CD14-positive monocyte (primary cell): ENCODE measurements at regions not wholly inside any gene's neighbourhood (a gene's known extent, or its start where the extent isn't known, plus 50 kb on each side); places are given as distances from the start of the nearest gene placed in this dataset.
A peak's percentile ranks its signal among the peaks of the same experiment; 100 is the strongest.

ENCODE experiments used
- DNase-seq, 3 donors: peaks; one replicate each; pipeline ENCODE4 v3.0.0-alpha.2; 2011 to 2022
- H2AFZ ChIP-seq: 2 replicates; pipeline ENCODE4 v1.6.0; 2012; ENCODE audit warnings: mild to moderate bottlenecking, low read depth, low read length, inconsistent platforms; ENCODE audit not compliant: insufficient read depth, poor library complexity, severe bottlenecking
- H3K27ac ChIP-seq, 2 donors: 1 replicate in 1 of 2; 2 replicates in 1 of 2; pipeline ENCODE4 v1.5.1; 2012 to 2013; ENCODE audit warnings: low read length in 2 of 2, control low read depth in 1 of 2, inconsistent platforms in 1 of 2, low read depth in 1 of 2, mild to moderate bottlenecking in 1 of 2
- H3K27me3 ChIP-seq, 2 donors: one replicate each; pipeline versions ENCODE4 v1.6.0 to v1.6.1; 2011 to 2013; ENCODE audit warnings: low read length in 2 of 2; ENCODE audit not compliant: control insufficient read depth in 2 of 2, insufficient read depth in 2 of 2
- H3K36me3 ChIP-seq, 2 donors: replicated peaks in 1 of 2; 1 replicate in 1 of 2; 2 replicates in 1 of 2; pipeline versions ENCODE4 v1.5.1 to v1.6.1; 2012 to 2013; ENCODE audit warnings: low read length in 2 of 2, control low read depth in 1 of 2, inconsistent platforms in 1 of 2, mild to moderate bottlenecking in 1 of 2; ENCODE audit not compliant: insufficient read depth in 2 of 2, control insufficient read depth in 1 of 2
- H3K4me1 ChIP-seq, 2 donors: 1 replicate in 1 of 2; 2 replicates in 1 of 2; pipeline versions ENCODE4 v1.5.1 to v1.6.1; 2012 to 2013; ENCODE audit warnings: low read length in 2 of 2, control low read depth in 1 of 2, inconsistent platforms in 1 of 2, mild to moderate bottlenecking in 1 of 2, moderate library complexity in 1 of 2; ENCODE audit not compliant: insufficient read depth in 2 of 2, control insufficient read depth in 1 of 2
- H3K4me2 ChIP-seq: replicated peaks from 2 replicates; pipeline ENCODE3; 2012; ENCODE audit warnings: low read length, moderate library complexity, mild to moderate bottlenecking; ENCODE audit not compliant: poor library complexity, severe bottlenecking; ENCODE audit errors: extremely low read depth
- H3K4me3 ChIP-seq, 3 experiments: fragments of 200-600 bp in 1 of 3; sonication (generic) in 1 of 3; replicated peaks in 1 of 3; 1 replicate in 2 of 3; 2 replicates in 1 of 3; pipeline ENCODE4 v1.5.1; 2011 to 2013; ENCODE audit warnings: low read length in 3 of 3, mild to moderate bottlenecking in 3 of 3, control low read depth in 2 of 3, low read depth in 2 of 3, inconsistent platforms in 1 of 3, moderate library complexity in 1 of 3
- H3K79me2 ChIP-seq: 2 replicates; pipeline ENCODE4 v1.6.0; 2012; ENCODE audit warnings: mild to moderate bottlenecking, control low read depth, inconsistent platforms, low read length, moderate library complexity; ENCODE audit not compliant: insufficient read depth
- H3K9ac ChIP-seq: 2 replicates; pipeline ENCODE4 v1.6.0; 2017; ENCODE audit warnings: low read length, mild to moderate bottlenecking; ENCODE audit not compliant: insufficient read depth, poor library complexity, severe bottlenecking
- H3K9me3 ChIP-seq, 2 donors: replicated peaks in 1 of 2; 1 replicate in 1 of 2; 2 replicates in 1 of 2; pipeline versions ENCODE4 v1.5.1 to v1.6.1; 2012 to 2013; ENCODE audit warnings: low read length in 2 of 2, control low read depth in 1 of 2; ENCODE audit not compliant: control insufficient read depth in 1 of 2, insufficient read depth in 1 of 2
- H4K20me1 ChIP-seq: 2 replicates; pipeline ENCODE4 v1.6.0; 2012; ENCODE audit warnings: mild to moderate bottlenecking, low read length, control low read depth, moderate library complexity; ENCODE audit not compliant: insufficient read depth
- H3K27ac Mint-ChIP-seq, 7 donors: one replicate each; pipeline ENCODE4 v1.8.0; 2020; ENCODE audit warnings: mild to moderate bottlenecking in 7 of 7, mixed read lengths in 7 of 7, moderate library complexity in 6 of 7, inconsistent platforms in 2 of 7
- H3K27me3 Mint-ChIP-seq, 3 donors: one replicate each; pipeline ENCODE4 v1.8.0; 2021 to 2022; ENCODE audit warnings: low read depth in 3 of 3, mild to moderate bottlenecking in 3 of 3, mixed read lengths in 3 of 3, moderate library complexity in 3 of 3, inconsistent platforms in 1 of 3
- H3K36me3 Mint-ChIP-seq, 2 donors: one replicate each; pipeline ENCODE4 v1.8.0; 2020; ENCODE audit warnings: mixed read lengths in 2 of 2, inconsistent platforms in 1 of 2, mild to moderate bottlenecking in 1 of 2
- H3K4me1 Mint-ChIP-seq: one replicate; pipeline ENCODE4 v1.8.0; 2020; ENCODE audit warnings: mild to moderate bottlenecking, mixed read lengths
- H3K4me3 Mint-ChIP-seq, 2 donors: one replicate each; pipeline ENCODE4 v1.8.0; 2020; ENCODE audit warnings: mild to moderate bottlenecking in 2 of 2, mixed read lengths in 2 of 2, moderate library complexity in 1 of 2
- H3K9me3 Mint-ChIP-seq, 7 donors: one replicate each; pipeline ENCODE4 v1.8.0; 2020 to 2022; ENCODE audit warnings: mixed read lengths in 7 of 7, mild to moderate bottlenecking in 6 of 7, moderate library complexity in 6 of 7, inconsistent platforms in 2 of 7
- CTCF ChIP-seq: fragments of 200-600 bp; IDR thresholded peaks from one replicate; pipeline ENCODE4 v1.8.0; 2022; ENCODE audit warnings: antibody characterized with exemption, mild to moderate bottlenecking
- WGBS: methylation state at CpG from one replicate; pipeline ENCODE4 v1.1.5; 2013; ENCODE audit warnings: missing lambda C conversion rate; ENCODE audit not compliant: insufficient coverage; 5-methylcytosine and 5-hydroxymethylcytosine counted together
- intact Hi-C, 2 donors: fragments of 100-400 bp; cut with micrococcal nuclease; formaldehyde crosslinking; loops; one replicate each; pipeline versions ENCODE4 v1.15.0 to v1.15.1; 2023

GRCh38 chr10:78730754-78731153, 338.0 kb upstream of the ZMIZ1 start:
- Histone ChIP-seq H3K27me3 (no peaks in the 10 kb centered on the region), H3K4me2 (no peak overlapping the region), H3K9me3 (no peaks in the 10 kb centered on the region), H3K79me2 (no peaks in the 10 kb centered on the region), H3K36me3 (no peaks in the 10 kb centered on the region), H3K27ac (no peak overlapping the region), H3K4me3 (no peak overlapping the region), H4K20me1 (no peaks in the 10 kb centered on the region), H3K9ac (no peak overlapping the region), H2AFZ (no peak overlapping the region), H3K4me1 (peaks cover 7 to 11% of the 10 kb centered on the region in 2 donors)
- no peak for DNase-seq
- no peak for TF ChIP-seq CTCF
- Mint-ChIP-seq H3K36me3 (no peaks in the 10 kb centered on the region), H3K27me3 (peaks cover 3 to 8% (median 8%) of the 10 kb centered on the region in 3 donors), H3K27ac (peak overlapping the region in 1 of 7 donors; percentile 61), H3K4me3 (no peak overlapping the region), H3K4me1 (peaks cover 26% of the 10 kb centered on the region), H3K9me3 (no peaks in the 10 kb centered on the region)
- 84% methylated on average over 8 of the region's 8 CpGs for WGBS
- intact Hi-C loops, result no loop called here

- no peak for TF ChIP-seq CTCF
- no peak overlapping the region for H3K27ac Mint-ChIP-seq
Measured at GRCh38 chr10:78731675-78732074, 337.1 kb upstream of the ZMIZ1 start.

More at GRCh38 chr10:78731675-78732074, 337.1 kb upstream of the ZMIZ1 start:
- Histone ChIP-seq H3K36me3 (no peaks in the 10 kb centered on the region), H3K4me2 (no peak overlapping the region), H3K9ac (no peak overlapping the region), H2AFZ (no peak overlapping the region), H3K79me2 (no peaks in the 10 kb centered on the region), H3K4me3 (no peak overlapping the region), H3K27ac (no peak overlapping the region), H4K20me1 (no peaks in the 10 kb centered on the region), H3K27me3 (no peaks in the 10 kb centered on the region), H3K4me1 (peaks cover 7 to 11% of the 10 kb centered on the region in 2 donors), H3K9me3 (no peaks in the 10 kb centered on the region)
- 63% methylated on average over 3 of the region's 3 CpGs for WGBS
- DNase-seq, result no peak
- H3K9me3 Mint-ChIP-seq, result no peaks in the 10 kb centered on the region
- no peaks in the 10 kb centered on the region for H3K36me3 Mint-ChIP-seq
- H3K27me3 Mint-ChIP-seq, result peaks cover 3 to 6% (median 6%) of the 10 kb centered on the region in 3 donors
- H3K4me3 Mint-ChIP-seq, result no peak overlapping the region
- intact Hi-C loops, result no loop called here
- H3K4me1 Mint-ChIP-seq, result peaks cover 26% of the 10 kb centered on the region
